ENCODE measurements at regions not wholly inside any gene's neighbourhood (a gene's known extent, or its start where the extent isn't known, plus 50 kb on each side); places are given as distances from the start of the nearest gene placed in this dataset.

DNA sequence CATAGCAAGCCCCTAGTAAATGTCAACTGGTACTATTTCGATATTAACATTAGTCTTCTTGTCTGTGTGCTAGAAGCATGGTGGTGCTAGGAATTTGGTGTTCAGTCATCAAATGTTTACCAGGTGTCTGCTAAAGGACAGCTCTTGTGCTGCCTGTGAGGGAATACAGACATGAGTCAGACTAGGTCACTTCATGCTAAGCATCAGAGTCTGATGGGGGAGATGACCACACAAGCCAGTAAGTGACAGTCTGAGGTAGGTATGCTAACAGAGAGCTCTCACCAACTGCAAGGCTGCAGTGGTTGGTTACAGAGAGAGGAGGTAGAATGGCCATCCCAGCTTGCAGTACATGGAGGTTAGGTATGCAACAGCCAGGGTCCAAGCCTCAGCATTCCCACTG, 320.9 kb downstream of the CDK5RAP2 start:
- no peak overlapping the region for H3K4me2 ChIP-seq (ENCODE audit: low read depth, low read length)
- H3K9me2 ChIP-seq (replicated peaks; ENCODE audit: insufficient read depth, low read length), result no peaks in the 10 kb centered on the region
- H3K36me3 ChIP-seq (replicated peaks; ENCODE audit: insufficient read depth, low read length), result no peaks in the 10 kb centered on the region
- no peaks in the 10 kb centered on the region for H3K4me1 ChIP-seq (ENCODE audit: low read length)
- TF ChIP-seq, protein P1, sequence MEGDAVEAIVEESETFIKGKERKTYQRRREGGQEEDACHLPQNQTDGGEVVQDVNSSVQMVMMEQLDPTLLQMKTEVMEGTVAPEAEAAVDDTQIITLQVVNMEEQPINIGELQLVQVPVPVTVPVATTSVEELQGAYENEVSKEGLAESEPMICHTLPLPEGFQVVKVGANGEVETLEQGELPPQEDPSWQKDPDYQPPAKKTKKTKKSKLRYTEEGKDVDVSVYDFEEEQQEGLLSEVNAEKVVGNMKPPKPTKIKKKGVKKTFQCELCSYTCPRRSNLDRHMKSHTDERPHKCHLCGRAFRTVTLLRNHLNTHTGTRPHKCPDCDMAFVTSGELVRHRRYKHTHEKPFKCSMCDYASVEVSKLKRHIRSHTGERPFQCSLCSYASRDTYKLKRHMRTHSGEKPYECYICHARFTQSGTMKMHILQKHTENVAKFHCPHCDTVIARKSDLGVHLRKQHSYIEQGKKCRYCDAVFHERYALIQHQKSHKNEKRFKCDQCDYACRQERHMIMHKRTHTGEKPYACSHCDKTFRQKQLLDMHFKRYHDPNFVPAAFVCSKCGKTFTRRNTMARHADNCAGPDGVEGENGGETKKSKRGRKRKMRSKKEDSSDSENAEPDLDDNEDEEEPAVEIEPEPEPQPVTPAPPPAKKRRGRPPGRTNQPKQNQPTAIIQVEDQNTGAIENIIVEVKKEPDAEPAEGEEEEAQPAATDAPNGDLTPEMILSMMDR (IDR thresholded peaks at IDR 0.05; ENCODE audit: low read length), result no peak
- TF ChIP-seq EZH2phosphoT487 (IDR thresholded peaks at IDR 0.05; ENCODE audit: low read length) (no peak), EZH2 (optimal IDR thresholded peaks at IDR 0.05; ENCODE audit: low read depth, low read length) (no peak)
- no peaks in the 10 kb centered on the region for H3K79me2 ChIP-seq (ENCODE audit: low read length)
- H2AFZ ChIP-seq (ENCODE audit: low read length), result no peak overlapping the region
- no peak for DNase-seq
- H3K9ac ChIP-seq (ENCODE audit: low read length), result no peak overlapping the region
- no peak overlapping the region for H3K27ac ChIP-seq (ENCODE audit: low read length)
- no peaks in the 10 kb centered on the region for H3F3A ChIP-seq (ENCODE audit: insufficient read depth, low read length)
- H3K4me3 ChIP-seq (ENCODE audit: low read length), result no peak overlapping the region
- no peaks in the 10 kb centered on the region for H4K20me1 ChIP-seq (ENCODE audit: insufficient read depth, low read length)
- no peaks in the 10 kb centered on the region for H3K27me3 ChIP-seq (replicated peaks; ENCODE audit: insufficient read depth, low read length)
- H3K9me3 ChIP-seq (replicated peaks; ENCODE audit: insufficient read depth, low read length), result no peaks in the 10 kb centered on the region

DNA sequence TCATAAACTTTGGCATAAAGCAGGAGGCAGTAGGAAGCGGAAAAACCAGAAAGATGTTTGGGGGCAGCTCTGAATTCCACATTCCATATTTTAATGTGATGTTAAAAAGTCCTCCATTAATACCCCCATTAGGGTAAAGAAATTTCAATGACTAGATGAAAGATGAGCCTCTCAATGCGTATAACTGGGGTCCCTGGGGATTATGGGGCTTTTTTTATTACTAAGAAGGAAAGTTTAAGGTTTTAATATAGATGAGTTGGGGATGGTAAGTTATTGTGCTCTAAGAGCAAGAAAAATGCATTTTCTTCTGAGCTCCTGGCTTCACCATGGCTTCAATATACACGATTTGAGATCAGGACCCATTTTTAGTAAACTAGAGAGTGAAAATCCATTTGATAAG, 321.9 kb downstream of the CDK5RAP2 start:
- Histone ChIP-seq H3K4me2 (ENCODE audit: low read depth, low read length) (no peak overlapping the region), H3K9me3 (replicated peaks; ENCODE audit: insufficient read depth, low read length) (no peaks in the 10 kb centered on the region)

DNA sequence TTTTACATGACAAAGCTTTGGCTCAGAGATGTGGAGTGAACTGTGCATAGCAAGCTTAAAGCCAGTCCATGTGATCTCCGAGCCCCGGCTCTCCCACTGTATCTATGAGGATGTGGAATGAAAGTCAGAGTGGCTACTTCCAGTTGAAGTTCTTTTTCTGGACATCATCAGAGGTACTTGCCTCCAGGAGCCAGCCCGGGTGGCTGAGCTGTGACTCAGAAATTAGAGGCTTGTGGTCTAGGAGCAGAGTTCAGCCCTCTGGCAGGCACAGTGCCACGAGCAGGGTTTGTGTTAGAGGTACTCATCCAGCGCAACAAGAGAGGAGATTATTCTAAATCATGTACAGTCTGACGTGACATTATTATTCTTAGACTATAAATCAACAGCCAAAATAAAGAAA, 322.5 kb downstream of the CDK5RAP2 start:
- no peak overlapping the region for H2AFZ ChIP-seq (ENCODE audit: low read length)
- no peaks in the 10 kb centered on the region for H3K36me3 ChIP-seq (replicated peaks; ENCODE audit: insufficient read depth, low read length)
- H3K9me3 ChIP-seq (replicated peaks; ENCODE audit: insufficient read depth, low read length), result no peaks in the 10 kb centered on the region
- no peaks in the 10 kb centered on the region for H3F3A ChIP-seq (ENCODE audit: insufficient read depth, low read length)
- H3K4me1 ChIP-seq (ENCODE audit: low read length), result no peaks in the 10 kb centered on the region
- H3K4me3 ChIP-seq (ENCODE audit: low read length), result no peak overlapping the region
- H4K20me1 ChIP-seq (ENCODE audit: insufficient read depth, low read length), result no peaks in the 10 kb centered on the region
- no peak for DNase-seq
- TF ChIP-seq, protein P1 (IDR thresholded peaks at IDR 0.05; ENCODE audit: low read length), result no peak
- TF ChIP-seq EZH2 (optimal IDR thresholded peaks at IDR 0.05; ENCODE audit: low read depth, low read length) (no peak), EZH2phosphoT487 (IDR thresholded peaks at IDR 0.05; ENCODE audit: low read length) (no peak)
- no peak overlapping the region for H3K27ac ChIP-seq (ENCODE audit: low read length)
- no peaks in the 10 kb centered on the region for H3K27me3 ChIP-seq (replicated peaks; ENCODE audit: insufficient read depth, low read length)
- H3K9me2 ChIP-seq (replicated peaks; ENCODE audit: insufficient read depth, low read length), result no peaks in the 10 kb centered on the region
- no peaks in the 10 kb centered on the region for H3K79me2 ChIP-seq (ENCODE audit: low read length)
- no peak overlapping the region for H3K4me2 ChIP-seq (ENCODE audit: low read depth, low read length)
- no peak overlapping the region for H3K9ac ChIP-seq (ENCODE audit: low read length)

More for the DNA sequence above, 321.9 kb downstream of the CDK5RAP2 start:
- H3K4me3 ChIP-seq (ENCODE audit: low read length), result no peak overlapping the region
- TF ChIP-seq, protein P1 (IDR thresholded peaks at IDR 0.05; ENCODE audit: low read length), result no peak
- no peak for TF ChIP-seq EZH2phosphoT487 (IDR thresholded peaks at IDR 0.05; ENCODE audit: low read length)
- no peak for TF ChIP-seq EZH2 (optimal IDR thresholded peaks at IDR 0.05; ENCODE audit: low read depth, low read length)
- H3K79me2 ChIP-seq (ENCODE audit: low read length), result no peaks in the 10 kb centered on the region
- H2AFZ ChIP-seq (ENCODE audit: low read length), result no peak overlapping the region
- no peaks in the 10 kb centered on the region for H3K27me3 ChIP-seq (replicated peaks; ENCODE audit: insufficient read depth, low read length)
- no peaks in the 10 kb centered on the region for H3K9me2 ChIP-seq (replicated peaks; ENCODE audit: insufficient read depth, low read length)
- no peaks in the 10 kb centered on the region for H3K4me1 ChIP-seq (ENCODE audit: low read length)
- DNase-seq, result no peak
- no peaks in the 10 kb centered on the region for H3K36me3 ChIP-seq (replicated peaks; ENCODE audit: insufficient read depth, low read length)
- H3K27ac ChIP-seq (ENCODE audit: low read length), result no peak overlapping the region
- no peaks in the 10 kb centered on the region for H4K20me1 ChIP-seq (ENCODE audit: insufficient read depth, low read length)
- H3F3A ChIP-seq (ENCODE audit: insufficient read depth, low read length), result no peaks in the 10 kb centered on the region
- H3K9ac ChIP-seq (ENCODE audit: low read length), result no peak overlapping the region

Measured in MM.1S (cell line).